ENCODE measurements at regions not wholly inside any gene's neighbourhood (a gene's known extent, or its start where the extent isn't known, plus 50 kb on each side); places are given as distances from the start of the nearest gene placed in this dataset.

DNA sequence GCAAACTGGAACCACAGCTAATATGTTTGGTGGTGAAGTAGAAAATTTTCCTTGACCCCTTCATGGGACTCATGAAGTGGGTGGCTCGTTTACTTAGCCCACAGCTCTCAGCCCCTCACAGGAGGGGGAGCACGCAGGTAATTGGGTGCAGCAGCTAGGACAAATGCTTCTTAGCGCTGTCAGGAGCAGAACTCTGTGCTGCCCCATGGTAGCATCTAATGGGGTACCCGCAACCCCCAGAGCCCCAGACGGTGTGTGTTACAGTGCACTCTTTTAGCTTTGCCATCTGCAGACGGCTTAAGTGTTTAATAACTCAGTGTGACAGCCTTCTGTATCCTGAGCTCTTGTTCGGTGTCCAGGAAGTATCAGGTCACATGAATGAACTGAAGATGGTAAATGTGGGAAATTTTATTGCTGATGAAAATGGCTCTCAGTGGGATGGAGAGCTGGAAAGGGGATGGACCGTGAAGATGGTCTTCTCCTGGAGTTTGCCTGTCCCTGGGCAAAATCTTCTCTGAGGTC, 189.6 kb upstream of the ZRANB2 start:
- Histone ChIP-seq H3K4me3 (ENCODE audit: low read depth, low read length) (no peak overlapping the region), H3K36me3 (ENCODE audit: control insufficient read depth in 2 of 2, insufficient read depth in 1 of 2, low read length in 2 of 2) (no peaks in the 10 kb centered on the region), H3K4me1 (ENCODE audit: control insufficient read depth, insufficient read depth, low read length) (no peaks in the 10 kb centered on the region), H3K9me3 (ENCODE audit: control insufficient read depth, insufficient read depth, low read depth, low read length) (no peaks in the 10 kb centered on the region), H3K27ac (ENCODE audit: extremely low read depth, low read depth, low read length) (no peak overlapping the region)
- POLR2A ChIA-PET, result no interaction called here
- CTCF ChIA-PET, result no interaction called here
- TF ChIP-seq ZNF560 (tag by site-specific recombination; IDR thresholded peaks at IDR 0.05; ENCODE audit: borderline replicate concordance), result no peak
- no peak for TF ChIP-seq ZNF610 (tag by site-specific recombination; IDR thresholded peaks at IDR 0.05; ENCODE audit: borderline replicate concordance)

- no peak overlapping the region for H3K4me3 ChIP-seq (ENCODE audit: low read depth, low read length)
- ChIA-PET CTCF (no interaction called here), POLR2A (no interaction called here)
- H3K36me3 ChIP-seq (ENCODE audit: control insufficient read depth in 2 of 2, insufficient read depth in 1 of 2, low read length in 2 of 2), result no peaks in the 10 kb centered on the region
- no peak overlapping the region for H3K27ac ChIP-seq (ENCODE audit: extremely low read depth, low read depth, low read length)
- TF ChIP-seq ZNF24 (tag by site-specific recombination; IDR thresholded peaks at IDR 0.05) (no peak), ZBTB1 (tag by site-specific recombination; IDR thresholded peaks at IDR 0.05) (no peak), HOXD13 (CRISPR knock-in tag; IDR thresholded peaks at IDR 0.05; ENCODE audit: borderline replicate concordance) (no peak), OVOL3 (tag by site-specific recombination; IDR thresholded peaks at IDR 0.05) (no peak), ZNF585B (tag by site-specific recombination; IDR thresholded peaks at IDR 0.05) (no peak)
- no peaks in the 10 kb centered on the region for H3K9me3 ChIP-seq (ENCODE audit: control insufficient read depth, insufficient read depth, low read depth, low read length)
- no peaks in the 10 kb centered on the region for H3K4me1 ChIP-seq (ENCODE audit: control insufficient read depth, insufficient read depth, low read length)
These were observed 189.0 kb upstream of the ZRANB2 start for GRCh38 chr1:71269818-71270217.

DNA sequence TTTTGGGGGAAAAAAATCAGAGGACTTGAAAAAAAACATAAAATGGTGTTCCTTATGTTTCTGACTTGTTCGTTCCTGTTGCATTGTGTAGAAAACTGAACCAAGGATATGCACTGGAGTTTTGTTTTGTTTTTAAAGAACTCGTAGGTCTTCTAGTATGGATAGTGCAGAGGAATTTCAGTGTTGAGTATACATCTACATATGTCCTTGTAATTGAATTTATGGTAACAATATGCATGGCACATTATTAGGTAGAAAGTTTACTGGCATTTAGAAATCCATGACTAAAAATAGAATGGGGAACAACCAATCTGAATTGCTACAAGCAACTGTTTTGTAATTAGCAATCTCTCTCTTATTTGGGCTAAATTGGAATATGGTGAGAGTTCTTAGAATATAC, 188.3 kb upstream of the ZRANB2 start:
- Histone ChIP-seq H3K36me3 (ENCODE audit: control insufficient read depth in 2 of 2, insufficient read depth in 1 of 2, low read length in 2 of 2) (no peaks in the 10 kb centered on the region), H3K27ac (ENCODE audit: extremely low read depth, low read depth, low read length) (no peak overlapping the region), H3K9me3 (ENCODE audit: control insufficient read depth, insufficient read depth, low read depth, low read length) (no peaks in the 10 kb centered on the region), H3K4me1 (ENCODE audit: control insufficient read depth, insufficient read depth, low read length) (no peaks in the 10 kb centered on the region), H3K4me3 (ENCODE audit: low read depth, low read length) (no peak overlapping the region)
- TF ChIP-seq ZNF843 (tag by site-specific recombination; IDR thresholded peaks at IDR 0.05) (no peak), ZNF354C (tag by site-specific recombination; IDR thresholded peaks at IDR 0.05; ENCODE audit: borderline replicate concordance, low read depth) (no peak), ZFHX2 (tag by site-specific recombination; conservative IDR thresholded peaks at IDR 0.05) (no peak), GLIS2 (tag by site-specific recombination; IDR thresholded peaks at IDR 0.05) (no peak), ZNF2 (tag by site-specific recombination; IDR thresholded peaks at IDR 0.05) (no peak), ZBTB7A (tag by site-specific recombination; IDR thresholded peaks at IDR 0.05; ENCODE audit: low read depth) (no peak), ZNF670 (tag by site-specific recombination; IDR thresholded peaks at IDR 0.05; ENCODE audit: low read depth) (no peak), ZNF473 (tag by site-specific recombination; IDR thresholded peaks at IDR 0.05) (no peak), ZNF530 (tag by site-specific recombination; IDR thresholded peaks at IDR 0.05; ENCODE audit: low read depth) (no peak), GFI1B (tag by site-specific recombination; IDR thresholded peaks at IDR 0.05) (no peak), ZBTB21 (tag by site-specific recombination; IDR thresholded peaks at IDR 0.05) (no peak), ZNF223 (tag by site-specific recombination; IDR thresholded peaks at IDR 0.05) (no peak), ZNF548 (tag by site-specific recombination; IDR thresholded peaks at IDR 0.05) (no peak), ZNF248 (tag by site-specific recombination; IDR thresholded peaks at IDR 0.05) (no peak), ZNF514 (tag by site-specific recombination; IDR thresholded peaks at IDR 0.05) (no peak), PRDM1 (tag by site-specific recombination; IDR thresholded peaks at IDR 0.05) (no peak), ZNF555 (tag by site-specific recombination; conservative IDR thresholded peaks at IDR 0.05) (no peak), ZNF76 (tag by site-specific recombination; IDR thresholded peaks at IDR 0.05; ENCODE audit: borderline replicate concordance, low read depth) (no peak)
- TF ChIP-seq, protein P1, sequence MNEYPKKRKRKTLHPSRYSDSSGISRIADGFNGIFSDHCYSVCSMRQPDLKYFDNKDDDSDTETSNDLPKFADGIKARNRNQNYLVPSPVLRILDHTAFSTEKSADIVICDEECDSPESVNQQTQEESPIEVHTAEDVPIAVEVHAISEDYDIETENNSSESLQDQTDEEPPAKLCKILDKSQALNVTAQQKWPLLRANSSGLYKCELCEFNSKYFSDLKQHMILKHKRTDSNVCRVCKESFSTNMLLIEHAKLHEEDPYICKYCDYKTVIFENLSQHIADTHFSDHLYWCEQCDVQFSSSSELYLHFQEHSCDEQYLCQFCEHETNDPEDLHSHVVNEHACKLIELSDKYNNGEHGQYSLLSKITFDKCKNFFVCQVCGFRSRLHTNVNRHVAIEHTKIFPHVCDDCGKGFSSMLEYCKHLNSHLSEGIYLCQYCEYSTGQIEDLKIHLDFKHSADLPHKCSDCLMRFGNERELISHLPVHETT (tag by site-specific recombination; IDR thresholded peaks at IDR 0.05), result no peak
- TF ChIP-seq, protein P2, sequence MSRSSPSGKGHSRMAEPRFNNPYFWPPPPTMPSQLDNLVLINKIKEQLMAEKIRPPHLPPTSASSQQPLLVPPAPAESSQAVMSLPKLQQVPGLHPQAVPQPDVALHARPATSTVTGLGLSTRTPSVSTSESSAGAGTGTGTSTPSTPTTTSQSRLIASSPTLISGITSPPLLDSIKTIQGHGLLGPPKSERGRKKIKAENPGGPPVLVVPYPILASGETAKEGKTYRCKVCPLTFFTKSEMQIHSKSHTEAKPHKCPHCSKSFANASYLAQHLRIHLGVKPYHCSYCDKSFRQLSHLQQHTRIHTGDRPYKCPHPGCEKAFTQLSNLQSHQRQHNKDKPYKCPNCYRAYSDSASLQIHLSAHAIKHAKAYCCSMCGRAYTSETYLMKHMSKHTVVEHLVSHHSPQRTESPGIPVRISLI (tag by site-specific recombination; IDR thresholded peaks at IDR 0.05), result no peak
- ChIA-PET POLR2A (no interaction called here), CTCF (no interaction called here)
